HEK293T (cell line): ENCODE measurements at regions not wholly inside any gene's neighbourhood (a gene's known extent, or its start where the extent isn't known, plus 50 kb on each side); places are given as distances from the start of the nearest gene placed in this dataset.

ENCODE experiments used
- CTBP1 ChIP-seq: fragments of 450-650 bp; IDR thresholded peaks from 2 replicates; pipeline ENCODE4 v1.6.1; 2016; ENCODE audit warnings: borderline replicate concordance
- FOXK2 ChIP-seq: fragments of 450-650 bp; IDR thresholded peaks from 2 replicates; pipeline ENCODE4 v1.6.1; 2016; ENCODE audit warnings: mild to moderate bottlenecking

DNA sequence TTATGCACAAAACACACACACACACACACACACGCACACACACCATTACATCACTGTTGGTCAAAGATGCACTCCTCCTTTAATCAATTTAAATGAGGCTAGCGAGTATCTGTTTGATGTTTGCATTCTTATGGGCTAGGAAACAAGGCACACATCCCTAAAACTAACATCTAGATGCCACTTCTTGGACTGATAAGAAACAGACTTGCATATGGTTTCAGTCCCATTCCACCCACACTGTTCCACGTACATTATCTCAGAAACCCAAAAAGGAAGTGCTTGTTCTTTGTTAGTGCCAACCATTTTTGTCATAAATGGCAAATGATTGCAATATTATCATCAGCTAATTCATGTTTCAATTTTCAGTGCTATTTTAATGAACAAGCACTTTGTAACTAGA lies 69.5 kb downstream of the CCR1 start:
- TF ChIP-seq CTBP1: no peak
- TF ChIP-seq FOXK2: no peak
